H1 (cell line): ENCODE measurements at regions not wholly inside any gene's neighbourhood (a gene's known extent, or its start where the extent isn't known, plus 50 kb on each side); places are given as distances from the start of the nearest gene placed in this dataset.

Experiments used
- CTCF ChIA-PET: fragments of 300-600 bp; sonication (Branson Sonifier 250); formaldehyde crosslinking; loops from one replicate; lab custom pipeline; 2021; ENCODE audit not compliant: partially characterized antibody; lab: Charles Lee
- POLR2A ChIA-PET: fragments of 300-600 bp; sonication (Branson Sonifier 250); formaldehyde crosslinking; loops from one replicate; lab custom pipeline; 2021; ENCODE audit warnings: inconsistent platforms; ENCODE audit not compliant: partially characterized antibody; lab: Charles Lee
- DNase-seq, 2 experiments: peaks; one replicate each; pipeline versions ENCODE4 v3.0.0 to v3.0.0-alpha.2; 2010 to 2022; ENCODE audit warnings: low spot score in 2 of 2, low read depth in 1 of 2, mixed read lengths in 1 of 2
- FAIRE-seq: peaks from 2 replicates; lab custom pipeline; 2011; peaks lifted over from hg19 to GRCh38; lab: Jason Lieb, UNC
- H2AFZ ChIP-seq: 2 replicates; pipeline ENCODE4 v1.8.1; 2012; ENCODE audit warnings: low read length, inconsistent platforms
- H2AK5ac ChIP-seq: 2 replicates; pipeline ENCODE4 v1.6.1; 2013; ENCODE audit warnings: low read depth, low read length
- H2BK120ac ChIP-seq: replicated peaks from 2 replicates; pipeline ENCODE3; 2013; ENCODE audit warnings: low read depth, low read length, inconsistent platforms
- H2BK12ac ChIP-seq: 2 replicates; pipeline ENCODE4 v1.6.1; 2013; ENCODE audit warnings: low read depth, low read length
- H2BK15ac ChIP-seq: 2 replicates; pipeline ENCODE4 v1.6.1; 2013; ENCODE audit warnings: low read length
- H2BK20ac ChIP-seq: 2 replicates; pipeline ENCODE4 v1.6.1; 2013; ENCODE audit warnings: low read length
- H2BK5ac ChIP-seq: 2 replicates; pipeline ENCODE4 v1.6.1; 2013; ENCODE audit warnings: low read depth, low read length
- H3K14ac ChIP-seq: 2 replicates; pipeline ENCODE4 v1.6.1; 2013; ENCODE audit warnings: inconsistent platforms; ENCODE audit not compliant: insufficient read length
- H3K18ac ChIP-seq: 2 replicates; pipeline ENCODE4 v1.6.1; 2013; ENCODE audit warnings: low read length; ENCODE audit errors: extremely low read depth
- H3K23ac ChIP-seq: 2 replicates; pipeline ENCODE4 v1.6.1; 2013; ENCODE audit warnings: inconsistent platforms; ENCODE audit not compliant: insufficient read length
- H3K23me2 ChIP-seq: 2 replicates; pipeline ENCODE4 v1.6.1; 2013; ENCODE audit warnings: low read depth, low read length
- H3K27ac ChIP-seq: 2 replicates; pipeline ENCODE4 v1.6.1; 2011; ENCODE audit warnings: low read depth, low read length, inconsistent platforms
- H3K27me3 ChIP-seq, 4 experiments: replicated peaks in 1 of 4; 1 replicate in 1 of 4; 2 replicates in 3 of 4; pipeline versions ENCODE4 v1.6.1 to v1.8.1; 2011 to 2013; ENCODE audit warnings: low read length in 3 of 4, mild to moderate bottlenecking in 3 of 4, inconsistent platforms in 2 of 4, mixed read lengths in 2 of 4, moderate library complexity in 1 of 4; ENCODE audit not compliant: control insufficient read depth in 3 of 4, insufficient read depth in 3 of 4; ENCODE audit errors: extremely low read depth in 1 of 4
- H3K36me3 ChIP-seq, 4 experiments: 2 replicates each; pipeline versions ENCODE4 v1.6.1 to v1.8.1; 2011 to 2013; ENCODE audit warnings: mild to moderate bottlenecking in 4 of 4, low read length in 3 of 4, moderate library complexity in 2 of 4, control low read depth in 1 of 4, inconsistent platforms in 1 of 4; ENCODE audit not compliant: insufficient read depth in 4 of 4, control insufficient read depth in 2 of 4
- H3K4ac ChIP-seq: replicated peaks from 2 replicates; pipeline ENCODE3; 2013; ENCODE audit warnings: low read length, low read depth, mixed read lengths, inconsistent platforms; ENCODE audit not compliant: insufficient read length
- H3K4me1 ChIP-seq, 4 experiments: replicated peaks in 1 of 4; 1 replicate in 1 of 4; 2 replicates in 3 of 4; pipeline versions ENCODE4 v1.6.1 to v1.8.1; 2011 to 2013; ENCODE audit warnings: low read length in 3 of 4, inconsistent platforms in 2 of 4, mixed read lengths in 1 of 4; ENCODE audit not compliant: insufficient read depth in 4 of 4, control insufficient read depth in 3 of 4
- H3K4me2 ChIP-seq, 2 experiments: 2 replicates each; pipeline versions ENCODE4 v1.6.1 to v1.8.1; 2011 to 2013; ENCODE audit warnings: low read depth in 2 of 2, low read length in 2 of 2, control low read depth in 1 of 2, inconsistent platforms in 1 of 2, mild to moderate bottlenecking in 1 of 2; ENCODE audit not compliant: insufficient read depth in 1 of 2
- H3K4me3 ChIP-seq, 4 experiments: fragments of 200-600, 300-600 bp in 1 of 4; sonication (generic), shearing (Covaris generic), sonication (Bioruptor Twin) in 1 of 4; 2 replicates each; pipeline versions ENCODE4 v1.5.1 to v1.8.1; 2011 to 2016; ENCODE audit warnings: low read length in 4 of 4, low read depth in 3 of 4, control low read depth in 2 of 4, inconsistent platforms in 2 of 4, mild to moderate bottlenecking in 2 of 4, mixed read lengths in 1 of 4, moderate library complexity in 1 of 4; ENCODE audit not compliant: insufficient read depth in 2 of 4; ENCODE audit errors: extremely low read depth in 1 of 4
- H3K56ac ChIP-seq: replicated peaks from 2 replicates; pipeline ENCODE3; 2013; ENCODE audit warnings: low read depth, mild to moderate bottlenecking, mixed read lengths, low read length, inconsistent platforms; ENCODE audit not compliant: insufficient read length
- H3K79me1 ChIP-seq: 2 replicates; pipeline ENCODE4 v1.6.1; 2013; ENCODE audit warnings: low read depth, low read length, control low read depth
- H3K79me2 ChIP-seq, 2 experiments: 2 replicates each; pipeline versions ENCODE4 v1.6.1 to v1.8.1; 2012 to 2013; ENCODE audit warnings: low read length in 2 of 2, mild to moderate bottlenecking in 2 of 2, inconsistent platforms in 1 of 2; ENCODE audit not compliant: insufficient read depth in 2 of 2, control insufficient read depth in 1 of 2
- H3K9ac ChIP-seq, 4 experiments: replicated peaks in 1 of 4; 1 replicate in 1 of 4; 2 replicates in 3 of 4; pipeline versions ENCODE4 v1.6.1 to v1.8.1; 2011 to 2013; ENCODE audit warnings: low read depth in 3 of 4, low read length in 3 of 4, control low read depth in 2 of 4, mild to moderate bottlenecking in 2 of 4, moderate library complexity in 2 of 4, inconsistent platforms in 1 of 4; ENCODE audit errors: extremely low read depth in 1 of 4
- H3K9me3 ChIP-seq, 2 experiments: 2 replicates each; pipeline versions ENCODE4 v1.6.1 to v1.8.1; 2012 to 2013; ENCODE audit warnings: mild to moderate bottlenecking in 2 of 2, moderate library complexity in 2 of 2, control low read depth in 1 of 2, inconsistent platforms in 1 of 2, low read depth in 1 of 2, low read length in 1 of 2, mixed read lengths in 1 of 2; ENCODE audit not compliant: insufficient read depth in 2 of 2
- H4K20me1 ChIP-seq, 2 experiments: replicated peaks in 1 of 2; 2 replicates each; pipeline versions ENCODE3 to v1.8.1; 2011 to 2013; ENCODE audit warnings: inconsistent platforms in 2 of 2, low read length in 2 of 2, mild to moderate bottlenecking in 1 of 2; ENCODE audit not compliant: insufficient read depth in 2 of 2, control insufficient read depth in 1 of 2
- H4K5ac ChIP-seq: 2 replicates; pipeline ENCODE4 v1.6.1; 2013; ENCODE audit warnings: low read length, low read depth, mixed read lengths, inconsistent platforms; ENCODE audit not compliant: insufficient read length
- H4K8ac ChIP-seq: 2 replicates; pipeline ENCODE4 v1.8.0; 2013; ENCODE audit warnings: mild to moderate bottlenecking, moderate library complexity, low read length, inconsistent platforms; ENCODE audit not compliant: insufficient read depth; ENCODE audit errors: extremely low read depth
- H4K91ac ChIP-seq: replicated peaks from 2 replicates; pipeline ENCODE3; 2013; ENCODE audit warnings: low read length, mixed read lengths, inconsistent platforms; ENCODE audit not compliant: insufficient read length
- CEBPB ChIP-seq: IDR thresholded peaks from 2 replicates; pipeline ENCODE4 v1.6.1; 2012; ENCODE audit warnings: low read depth, low read length
- WGBS, 2 experiments: shearing (Covaris generic) in 1 of 2; methylation state at CpG; one replicate each; pipeline versions ENCODE4 v1.1.6 to v1.1.7; 2013 to 2015; ENCODE audit warnings: low lambda C conversion rate in 2 of 2, mixed read lengths in 2 of 2, inconsistent platforms in 1 of 2, low coverage in 1 of 2, missing lambda C conversion rate in 1 of 2; ENCODE audit not compliant: insufficient replicate concordance in 2 of 2, insufficient coverage in 1 of 2, insufficient read length in 1 of 2; ENCODE audit errors: extremely low coverage in 1 of 2, missing lambda C conversion rate in 1 of 2; 5-methylcytosine and 5-hydroxymethylcytosine counted together

DNA sequence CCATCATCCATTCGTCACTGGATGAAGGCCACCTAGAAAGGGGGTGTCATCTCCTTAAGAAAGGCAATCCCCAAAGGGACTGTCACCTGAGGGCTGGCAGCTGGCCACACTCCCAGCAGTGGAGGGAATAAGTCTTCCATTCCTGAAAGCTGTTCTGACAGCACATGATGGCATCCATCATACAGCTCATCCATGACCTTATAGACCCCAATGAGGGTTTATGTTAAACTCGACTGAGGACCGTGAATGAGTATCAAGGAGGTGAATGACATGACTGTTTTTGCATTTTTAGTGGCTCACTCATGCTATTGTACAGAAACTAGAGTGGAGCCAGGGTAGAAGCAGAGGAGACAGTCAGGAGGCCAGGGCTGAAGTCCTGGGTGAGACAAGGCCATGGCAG, 203.1 kb upstream of the CNR1 start:
- no peak for FAIRE-seq
- 98% methylated on average over 3 of the region's 3 CpGs; no CpG with 5 or more reads in 1 of the 2 experiments for WGBS, 2 experiments
- H3K79me1 ChIP-seq = no peaks in the 10 kb centered on the region

More for the DNA sequence above, 203.1 kb upstream of the CNR1 start:
- Histone ChIP-seq H3K27me3 (no peaks in the 10 kb centered on the region), H4K8ac (no peak overlapping the region), H3K4me2 (no peak overlapping the region), H2AK5ac (no peak overlapping the region), H3K79me2 (no peaks in the 10 kb centered on the region), H3K36me3 (no peaks in the 10 kb centered on the region), H3K9me3 (no peaks in the 10 kb centered on the region), H2BK12ac (no peak overlapping the region), H3K9ac (no peak overlapping the region), H4K20me1 (no peaks in the 10 kb centered on the region), H2BK120ac (no peak overlapping the region), H2AFZ (no peak overlapping the region), H2BK20ac (no peak overlapping the region), H3K14ac (no peak overlapping the region), H4K91ac (no peak overlapping the region), H3K23ac (no peak overlapping the region), H2BK5ac (no peak overlapping the region), H3K4ac (no peak overlapping the region), H3K18ac (no peak overlapping the region), H2BK15ac (no peak overlapping the region), H3K56ac (no peak overlapping the region), H3K23me2 (no peaks in the 10 kb centered on the region), H3K4me1 (no peaks in the 10 kb centered on the region), H3K4me3 (no peak overlapping the region), H3K27ac (no peak overlapping the region), H4K5ac (no peak overlapping the region)
- ChIA-PET POLR2A (no interaction called here), CTCF (no interaction called here)
- TF ChIP-seq CEBPB = no peak
- no peak for DNase-seq
